Type B pancreatic cell (in vitro differentiated cells): ENCODE measurements at regions not wholly inside any gene's neighbourhood (a gene's known extent, or its start where the extent isn't known, plus 50 kb on each side); places are given as distances from the start of the nearest gene placed in this dataset.

Source experiments
- DNase-seq: peaks from one replicate; pipeline ENCODE4 v3.0.0; 2021; ENCODE audit warnings: mixed read lengths; ENCODE audit not compliant: unreplicated experiment; ENCODE audit errors: extremely low spot score
- H3K27ac Mint-ChIP-seq: 2 replicates; pipeline ENCODE4 v1.8.0; 2021; ENCODE audit warnings: mild to moderate bottlenecking, mixed read lengths
- H3K27me3 Mint-ChIP-seq: 2 replicates; pipeline ENCODE4 v1.8.0; 2021; ENCODE audit warnings: mixed read lengths
- H3K36me3 Mint-ChIP-seq: 2 replicates; pipeline ENCODE4 v1.8.0; 2021; ENCODE audit warnings: mixed read lengths
- H3K4me1 Mint-ChIP-seq: one replicate; pipeline ENCODE4 v1.8.0; 2021; ENCODE audit warnings: mixed read lengths; ENCODE audit not compliant: unreplicated experiment
- H3K4me3 Mint-ChIP-seq: 2 replicates; pipeline ENCODE4 v1.8.0; 2021; ENCODE audit warnings: mild to moderate bottlenecking, mixed read lengths
- H3K9me3 Mint-ChIP-seq: 2 replicates; pipeline ENCODE4 v1.8.0; 2021; ENCODE audit warnings: mixed read lengths
- TF ChIP-seq, protein P1 (sequence below): fragments of 200-600 bp; sonication (generic); conservative IDR thresholded peaks from 2 replicates; pipeline ENCODE4 v1.5.0; 2021; ENCODE audit warnings: antibody characterized with exemption, mild to moderate bottlenecking

DNA sequence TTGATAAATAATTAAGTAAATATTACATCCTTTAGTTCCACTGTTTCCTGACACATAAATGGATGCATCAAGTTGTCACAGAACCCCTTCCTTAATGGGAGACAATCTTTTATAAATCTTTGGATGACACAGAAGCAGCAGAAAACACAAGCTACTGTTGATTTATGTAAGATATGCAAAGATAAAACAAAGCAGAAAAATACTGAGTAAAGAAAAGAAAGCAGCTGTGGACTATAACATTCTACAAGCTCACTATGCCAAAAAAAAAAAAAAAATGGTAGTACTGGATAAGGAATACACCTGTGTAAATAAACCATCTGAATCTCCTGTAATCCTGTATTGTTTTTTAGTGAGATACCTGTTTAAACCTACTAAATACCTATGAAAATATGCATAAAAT is 92.0 kb upstream of the FAM180A start:
- H3K36me3 Mint-ChIP-seq, result no peaks in the 10 kb centered on the region
- H3K4me3 Mint-ChIP-seq, result no peak overlapping the region
- H3K9me3 Mint-ChIP-seq, result no peaks in the 10 kb centered on the region
- TF ChIP-seq, protein P1, sequence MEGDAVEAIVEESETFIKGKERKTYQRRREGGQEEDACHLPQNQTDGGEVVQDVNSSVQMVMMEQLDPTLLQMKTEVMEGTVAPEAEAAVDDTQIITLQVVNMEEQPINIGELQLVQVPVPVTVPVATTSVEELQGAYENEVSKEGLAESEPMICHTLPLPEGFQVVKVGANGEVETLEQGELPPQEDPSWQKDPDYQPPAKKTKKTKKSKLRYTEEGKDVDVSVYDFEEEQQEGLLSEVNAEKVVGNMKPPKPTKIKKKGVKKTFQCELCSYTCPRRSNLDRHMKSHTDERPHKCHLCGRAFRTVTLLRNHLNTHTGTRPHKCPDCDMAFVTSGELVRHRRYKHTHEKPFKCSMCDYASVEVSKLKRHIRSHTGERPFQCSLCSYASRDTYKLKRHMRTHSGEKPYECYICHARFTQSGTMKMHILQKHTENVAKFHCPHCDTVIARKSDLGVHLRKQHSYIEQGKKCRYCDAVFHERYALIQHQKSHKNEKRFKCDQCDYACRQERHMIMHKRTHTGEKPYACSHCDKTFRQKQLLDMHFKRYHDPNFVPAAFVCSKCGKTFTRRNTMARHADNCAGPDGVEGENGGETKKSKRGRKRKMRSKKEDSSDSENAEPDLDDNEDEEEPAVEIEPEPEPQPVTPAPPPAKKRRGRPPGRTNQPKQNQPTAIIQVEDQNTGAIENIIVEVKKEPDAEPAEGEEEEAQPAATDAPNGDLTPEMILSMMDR, result no peak
- no peaks in the 10 kb centered on the region for H3K27me3 Mint-ChIP-seq
- H3K27ac Mint-ChIP-seq, result no peak overlapping the region
- no peaks in the 10 kb centered on the region for H3K4me1 Mint-ChIP-seq
- no peak for DNase-seq

DNA sequence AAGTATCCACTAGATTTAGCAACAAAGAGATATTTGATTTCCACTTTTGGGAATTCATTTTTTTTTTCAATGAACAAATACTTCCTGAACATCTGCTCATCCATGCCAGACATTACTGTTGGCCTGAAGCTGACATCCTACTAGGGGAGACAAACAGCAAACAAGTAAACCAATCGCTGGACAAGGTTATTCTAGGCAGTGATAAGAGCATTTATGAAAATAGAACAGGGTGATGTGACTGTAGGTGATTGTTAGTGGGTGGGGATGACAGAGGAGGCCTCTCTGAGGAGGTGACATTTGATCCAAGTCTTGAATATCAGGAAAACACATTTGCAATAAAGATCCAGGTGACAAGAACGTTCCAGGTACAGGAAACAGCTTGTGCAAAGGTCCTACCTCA is 89.1 kb upstream of the FAM180A start:
- Mint-ChIP-seq H3K4me1 (peaks cover 12% of the 10 kb centered on the region), H3K9me3 (no peaks in the 10 kb centered on the region), H3K36me3 (no peaks in the 10 kb centered on the region), H3K4me3 (no peak overlapping the region), H3K27ac (no peak overlapping the region), H3K27me3 (no peaks in the 10 kb centered on the region)
- DNase-seq, result no peak
- TF ChIP-seq, protein P1, result no peak

DNA sequence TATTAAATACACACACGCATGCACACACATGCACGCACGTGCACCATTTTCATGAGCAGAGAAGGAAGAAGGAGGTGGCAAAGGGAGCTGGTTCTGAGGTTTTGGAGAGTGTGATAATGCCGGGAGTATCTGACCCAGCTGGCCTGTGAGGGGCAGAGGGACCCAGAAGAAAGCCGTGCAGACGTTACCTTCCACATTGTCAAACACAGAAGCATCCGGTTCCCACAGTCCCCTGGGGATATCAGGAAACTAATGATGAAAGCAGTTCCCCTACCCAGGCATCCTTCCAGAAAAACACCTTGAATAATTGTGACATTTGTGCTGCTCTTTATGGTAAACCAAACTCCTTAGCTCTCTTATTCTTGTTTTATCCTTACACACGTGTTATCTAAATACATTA is 85.7 kb upstream of the FAM180A start:
- TF ChIP-seq, protein P1, result no peak
- no peaks in the 10 kb centered on the region for H3K27me3 Mint-ChIP-seq
- peaks cover 18% of the 10 kb centered on the region for H3K4me1 Mint-ChIP-seq
- no peaks in the 10 kb centered on the region for H3K9me3 Mint-ChIP-seq
- DNase-seq, result no peak
- no peak overlapping the region for H3K4me3 Mint-ChIP-seq
- H3K27ac Mint-ChIP-seq, result no peak overlapping the region
- no peaks in the 10 kb centered on the region for H3K36me3 Mint-ChIP-seq

DNA sequence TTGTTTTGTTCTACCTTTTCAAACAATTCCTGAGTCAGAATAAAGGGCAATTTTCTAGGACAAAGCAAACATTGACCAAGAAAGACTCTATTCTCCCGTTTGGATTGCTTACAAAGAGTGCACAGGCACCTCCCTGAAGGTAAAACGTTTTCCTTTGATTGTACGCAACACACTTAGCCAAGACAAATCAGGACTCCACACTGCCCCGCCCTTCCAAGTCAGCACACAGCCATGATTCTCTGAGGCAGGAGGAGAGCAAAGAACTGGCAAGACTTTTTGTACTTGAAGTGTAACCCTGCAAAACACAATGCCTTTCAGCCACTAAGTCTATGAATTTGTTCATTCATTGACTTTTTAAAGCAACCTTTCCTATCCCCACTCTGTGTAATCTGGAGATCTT is 85.0 kb upstream of the FAM180A start:
- no peak for DNase-seq
- TF ChIP-seq, protein P1, result no peak
- H3K36me3 Mint-ChIP-seq, result no peaks in the 10 kb centered on the region
- peaks cover 25% of the 10 kb centered on the region for H3K4me1 Mint-ChIP-seq
- no peaks in the 10 kb centered on the region for H3K27me3 Mint-ChIP-seq
- H3K4me3 Mint-ChIP-seq, result no peak overlapping the region
- no peak overlapping the region for H3K27ac Mint-ChIP-seq
- no peaks in the 10 kb centered on the region for H3K9me3 Mint-ChIP-seq

DNA sequence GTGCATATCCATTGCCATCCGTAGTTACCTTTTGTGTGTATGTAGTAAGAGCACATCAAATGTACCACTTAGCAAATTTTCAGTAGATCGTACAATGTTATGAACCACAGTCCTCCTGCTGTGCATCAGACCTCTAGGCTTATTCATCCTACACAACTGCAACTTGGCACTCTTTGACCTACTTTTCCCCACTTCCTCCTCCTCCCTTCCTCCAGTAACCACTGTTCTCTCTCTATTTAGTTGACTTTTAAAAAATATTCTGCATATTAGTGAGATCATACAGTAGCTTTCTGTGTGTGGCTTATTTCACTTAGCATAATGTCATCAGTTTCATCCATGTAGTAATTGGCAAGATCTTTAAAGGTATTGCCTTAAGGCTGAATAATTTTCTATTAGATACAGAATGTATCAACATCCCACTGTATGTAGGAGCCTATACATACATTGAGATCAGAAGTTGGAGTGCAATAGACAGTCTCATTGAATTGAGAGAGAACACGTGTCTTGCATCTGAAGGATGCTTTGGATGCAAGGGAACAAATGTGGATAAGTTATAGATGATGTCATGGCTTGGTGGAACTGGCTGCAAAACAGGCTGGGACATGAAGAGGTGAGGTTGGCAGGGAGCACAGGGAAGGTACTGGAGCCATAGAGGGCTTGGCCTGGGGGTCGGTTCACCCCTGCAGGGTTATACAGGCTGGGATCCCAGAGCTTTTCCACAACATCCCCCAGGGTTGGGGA is 83.0 kb upstream of the FAM180A start:
- H3K27ac Mint-ChIP-seq, result no peak overlapping the region
- H3K4me3 Mint-ChIP-seq, result no peak overlapping the region
- no peak for DNase-seq
- H3K9me3 Mint-ChIP-seq, result no peaks in the 10 kb centered on the region
- peaks cover 31% of the 10 kb centered on the region for H3K4me1 Mint-ChIP-seq
- no peaks in the 10 kb centered on the region for H3K27me3 Mint-ChIP-seq
- H3K36me3 Mint-ChIP-seq, result no peaks in the 10 kb centered on the region
- TF ChIP-seq, protein P1, result no peak
